Stimulated activated CD8-positive, alpha-beta memory T cell treated with anti-CD3 and anti-CD28 coated beads, Interleukin-4, amount 100 ng/mL, for 1 hour (primary cell): ENCODE measurements at regions not wholly inside any gene's neighbourhood (a gene's known extent, or its start where the extent isn't known, plus 50 kb on each side); places are given as distances from the start of the nearest gene placed in this dataset.

ENCODE experiments used
- DNase-seq, 2 donors: peaks; one replicate each; pipeline ENCODE4 v3.0.0-alpha.2; 2020; ENCODE audit warnings: low read depth in 2 of 2, low spot score in 1 of 2

DNA sequence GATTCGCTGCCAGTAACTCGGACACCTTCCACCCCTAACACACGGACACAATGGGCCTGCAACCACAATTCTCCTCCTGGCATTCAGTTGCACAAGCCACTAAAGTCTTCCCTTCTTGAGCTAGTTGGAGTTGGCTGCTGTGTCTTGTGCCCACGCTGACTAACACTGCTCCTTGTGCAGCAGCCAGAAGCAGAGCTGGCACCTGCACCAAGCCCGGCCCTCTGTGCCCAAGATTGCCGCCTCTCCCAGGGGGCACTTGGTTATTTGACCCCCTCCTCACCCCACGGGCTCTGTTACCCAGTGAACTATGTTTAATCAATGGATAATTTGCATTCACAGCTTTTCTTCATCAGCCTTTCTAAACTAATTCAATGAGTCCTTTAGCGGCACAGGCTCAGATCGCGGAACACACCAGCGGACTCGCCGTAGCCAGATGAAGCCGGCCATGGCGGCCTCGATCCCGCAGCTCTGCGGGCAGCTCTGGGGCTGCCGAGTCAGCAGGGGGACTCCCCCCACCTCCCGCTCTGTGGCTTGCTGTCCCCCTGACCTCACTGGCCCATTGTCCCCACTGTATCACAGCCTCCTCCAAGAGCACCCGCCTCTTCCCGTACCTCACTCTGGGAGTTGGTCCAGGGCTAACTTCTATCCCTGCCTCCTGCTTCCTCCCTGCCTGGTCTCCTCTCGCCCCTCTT lies 94.8 kb upstream of the AFDN start:
- DNase-seq: no peak

DNA sequence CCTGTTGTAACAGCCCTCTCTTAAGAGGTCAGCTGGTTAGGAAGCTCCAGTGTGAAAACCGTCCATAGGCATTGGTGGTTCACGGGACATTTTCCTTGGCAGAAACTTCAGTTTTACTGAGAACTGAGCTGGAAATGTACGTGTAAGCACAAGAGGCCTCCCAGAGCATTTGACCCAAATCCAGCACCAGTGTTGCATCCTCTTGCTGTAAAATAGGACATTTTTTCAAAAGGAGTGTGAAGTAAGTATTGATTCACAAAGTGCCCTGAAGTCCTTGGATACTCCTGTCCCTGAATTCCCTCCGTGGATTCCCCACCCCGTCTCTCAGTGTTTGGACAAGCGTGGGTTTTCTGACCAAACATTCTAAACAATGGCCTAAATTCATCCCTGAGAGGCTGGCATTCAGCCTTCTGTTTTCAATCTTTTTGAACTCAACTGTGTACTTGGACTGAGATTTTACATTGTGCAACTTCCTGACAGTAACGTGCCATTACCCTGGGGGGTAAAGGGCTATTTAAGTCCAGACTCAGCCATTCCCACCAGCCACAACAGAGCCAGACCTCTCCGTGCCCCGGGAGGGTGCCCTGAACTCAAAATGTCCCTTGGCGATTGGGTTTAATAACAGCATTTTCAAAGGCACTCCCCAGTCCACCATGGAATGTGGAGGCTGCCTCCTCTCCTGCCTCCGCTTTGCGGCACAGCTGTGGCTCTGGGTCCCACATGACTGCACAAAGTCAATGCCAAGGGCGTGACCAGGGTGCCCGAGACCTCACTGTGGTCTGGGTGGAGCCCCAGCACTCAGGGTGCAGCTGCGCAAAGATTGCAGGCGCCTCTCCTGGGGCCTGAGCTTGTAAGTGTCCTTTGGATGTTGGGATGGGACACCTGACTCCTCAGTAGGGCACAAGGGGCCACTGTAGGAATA lies 92.7 kb upstream of the AFDN start:
- no peak for DNase-seq

DNA sequence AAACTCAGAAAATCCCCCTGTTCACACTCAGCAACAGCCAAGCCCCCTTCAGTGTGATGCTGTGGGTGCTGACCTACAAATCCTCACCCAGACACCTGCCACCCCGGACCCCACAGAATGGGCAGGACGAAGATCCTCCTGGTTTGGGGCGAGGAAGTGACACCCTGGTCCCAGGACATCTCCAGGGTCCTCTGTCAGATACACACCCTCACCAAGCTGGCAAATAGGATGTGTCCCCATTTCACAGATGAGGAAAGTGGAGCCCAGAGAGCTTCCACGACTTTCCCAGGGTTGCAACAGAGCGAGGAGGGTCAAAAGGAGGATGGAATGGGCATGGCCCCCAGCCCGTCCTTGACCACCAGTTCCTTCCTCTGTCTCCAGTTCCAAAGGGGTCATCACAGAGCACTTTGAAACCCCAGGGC lies 92.0 kb upstream of the AFDN start:
- no peak for DNase-seq

DNA sequence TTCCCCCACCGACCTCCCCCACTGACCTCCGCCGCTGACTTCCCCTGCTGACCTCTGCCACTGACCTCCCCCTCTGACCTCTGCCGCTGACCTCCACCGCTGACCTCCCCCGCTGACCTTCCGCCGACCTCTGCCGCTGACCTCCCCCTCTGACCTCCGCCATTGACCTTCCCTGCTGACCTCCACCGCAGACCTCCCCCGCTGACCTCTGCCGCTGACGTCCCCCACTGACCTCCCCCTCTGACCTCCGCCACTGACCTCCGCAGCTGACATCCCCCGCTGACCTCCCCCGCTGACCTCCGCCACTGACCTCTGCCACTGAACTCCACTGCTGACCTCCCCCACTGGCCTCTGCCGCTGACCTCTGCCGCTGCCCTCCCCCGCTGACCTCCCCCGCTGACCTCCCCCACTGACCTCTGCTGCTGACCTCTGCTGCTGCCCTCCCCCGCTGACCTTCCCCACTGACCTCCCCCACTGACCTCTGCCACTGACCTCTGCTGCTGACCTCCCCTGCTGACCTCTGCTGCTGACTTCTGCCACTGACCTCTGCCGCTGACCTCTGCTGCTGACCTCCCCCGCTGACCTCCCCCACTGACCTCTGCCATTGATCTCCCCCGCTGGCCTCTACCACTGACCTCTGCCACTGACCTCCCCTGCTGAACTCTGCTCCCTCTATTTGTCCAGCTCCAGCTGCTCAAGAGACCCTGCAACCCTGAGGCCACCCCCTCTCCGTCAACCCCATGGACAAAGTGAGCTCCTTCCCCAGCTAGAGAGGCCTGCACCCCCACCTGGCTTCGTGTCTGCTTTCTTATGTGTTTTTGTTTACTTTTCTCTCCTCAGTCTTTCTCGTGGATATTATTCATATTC lies 91.4 kb upstream of the AFDN start:
- DNase-seq: no peak

DNA sequence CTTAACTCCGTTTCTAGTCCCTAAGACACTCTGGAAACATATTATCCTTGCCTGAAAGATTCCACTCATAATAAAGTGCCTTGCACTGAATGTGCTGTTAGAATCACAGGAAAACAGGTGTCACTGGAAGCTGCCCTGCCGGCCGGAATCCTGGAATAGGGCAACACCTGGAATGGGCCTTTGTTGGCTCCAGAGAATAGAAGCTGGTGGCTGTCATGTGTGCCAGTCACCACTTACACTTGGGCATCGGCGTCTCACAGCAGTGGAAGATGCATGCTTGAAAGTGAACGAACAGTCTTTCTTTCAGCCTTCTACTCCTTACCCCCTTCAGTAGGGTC lies 90.8 kb upstream of the AFDN start:
- no peak for DNase-seq

DNA sequence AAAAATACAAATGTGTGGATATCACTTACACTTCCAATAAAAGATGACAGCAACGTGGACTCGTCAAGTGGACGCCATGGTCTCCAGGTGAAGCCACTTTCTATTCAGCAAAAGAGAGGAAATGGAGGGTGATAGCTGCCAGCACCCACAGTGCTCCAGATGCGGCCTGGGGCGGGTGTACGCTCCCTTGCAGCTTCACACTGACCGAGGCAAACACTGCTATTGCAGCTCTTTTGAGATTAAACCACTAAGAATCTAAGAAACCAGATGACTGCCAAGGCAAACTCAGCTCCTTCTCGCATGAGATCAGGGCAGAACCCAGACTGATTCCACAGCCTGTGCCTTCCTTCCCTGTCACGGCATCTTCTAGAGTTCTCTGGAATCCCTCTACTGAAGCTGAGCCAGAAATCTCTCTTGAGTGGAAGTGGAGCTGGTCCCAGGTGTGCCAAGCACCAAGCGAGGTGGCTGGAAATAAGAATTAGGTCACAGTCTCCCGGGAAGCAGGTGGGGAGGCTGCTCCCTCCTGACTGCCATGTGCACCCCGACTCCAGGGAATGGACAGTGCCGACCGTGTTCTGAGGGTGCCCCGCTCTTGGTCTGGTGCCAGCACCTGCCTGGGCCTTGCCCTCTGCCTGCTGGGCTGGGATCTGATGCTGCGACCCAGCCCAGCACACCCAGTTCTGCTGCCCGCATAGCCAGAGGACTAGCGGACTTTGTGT lies 90.1 kb upstream of the AFDN start:
- no peak for DNase-seq

DNA sequence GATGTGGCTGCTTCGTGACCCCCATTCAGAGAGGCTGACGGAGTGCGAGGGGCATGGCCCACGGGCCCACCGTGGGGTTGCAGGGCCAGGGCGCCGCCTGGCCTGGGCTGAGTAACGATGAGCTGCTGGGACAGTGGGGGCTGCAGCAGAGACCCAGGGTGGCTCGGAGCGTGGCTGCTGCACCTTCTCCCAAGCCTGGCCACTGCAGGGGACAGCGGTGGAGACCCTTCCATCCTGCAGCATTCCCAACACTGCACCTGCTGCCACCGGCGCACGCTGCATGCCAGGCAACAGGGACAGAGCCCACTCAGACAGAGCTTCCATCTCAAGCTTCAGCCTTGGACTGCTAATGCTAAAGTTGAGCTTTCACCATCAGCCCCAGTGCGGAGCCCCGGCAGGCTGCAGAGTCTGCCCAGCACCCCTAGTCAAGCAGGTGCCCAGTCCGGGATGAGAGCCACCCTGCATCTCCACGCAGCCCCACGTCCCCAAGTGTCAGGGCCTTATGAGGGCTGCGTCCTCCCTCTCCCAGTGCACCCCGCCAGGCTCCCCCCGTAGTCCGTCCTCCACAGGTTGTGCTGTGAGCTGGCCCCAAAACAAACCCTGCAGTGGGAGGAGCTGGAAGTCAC lies 89.4 kb upstream of the AFDN start:
- DNase-seq: no peak

DNA sequence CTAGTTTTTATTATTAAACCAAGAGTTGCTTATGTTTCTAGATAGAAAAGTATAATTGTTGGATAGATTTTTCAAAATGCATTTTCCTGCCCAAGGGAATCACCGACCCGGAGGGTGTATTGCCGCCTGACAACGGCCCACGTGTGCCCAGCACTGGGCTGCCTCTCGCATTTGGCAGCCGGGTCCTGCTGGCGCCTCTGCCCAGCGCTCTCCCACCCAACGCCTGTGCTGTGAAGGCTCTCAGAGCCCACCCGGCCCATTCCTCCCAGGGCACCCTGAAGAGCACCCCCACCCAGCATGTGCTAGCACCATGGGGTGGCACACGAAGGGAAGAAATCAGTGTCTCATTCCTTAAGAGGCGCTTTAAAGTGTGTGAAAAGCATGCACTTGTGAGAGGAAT lies 88.3 kb upstream of the AFDN start:
- no peak for DNase-seq

DNA sequence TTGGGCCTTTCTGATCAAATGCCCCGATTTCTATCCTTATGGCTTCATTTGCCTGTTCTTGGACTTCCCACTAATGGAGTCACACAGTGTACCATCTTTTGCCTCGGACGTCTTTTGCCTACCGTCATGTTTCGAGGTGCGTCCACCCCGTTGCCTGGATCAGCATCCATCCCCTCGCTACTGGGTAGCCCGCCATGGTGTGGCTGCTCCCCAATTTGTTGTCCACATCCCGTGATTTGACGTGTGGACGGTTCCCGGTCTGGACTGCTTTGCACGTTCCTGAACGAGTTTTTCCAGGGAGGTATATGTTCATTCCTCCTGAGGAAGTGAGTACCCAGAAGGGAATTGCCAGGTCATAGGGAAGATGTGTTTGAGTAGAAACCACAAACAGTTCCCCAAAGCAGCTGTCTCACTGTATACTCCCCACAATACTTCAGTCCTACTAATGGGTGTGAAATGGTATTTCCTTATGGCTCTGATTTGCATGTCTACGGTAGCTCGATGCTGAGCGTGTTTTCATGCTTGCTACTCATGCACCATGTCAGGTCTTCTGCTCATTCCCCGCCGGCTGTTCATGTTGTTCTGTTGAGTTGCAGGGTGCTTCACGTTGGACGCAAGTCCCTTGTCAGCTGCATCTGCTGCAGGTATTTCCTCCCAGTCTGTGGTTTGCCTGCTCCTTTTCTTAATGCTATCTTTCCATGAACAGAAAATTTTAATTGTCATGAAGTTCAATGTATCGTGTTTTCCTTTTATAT lies 86.8 kb upstream of the AFDN start:
- no peak for DNase-seq

DNA sequence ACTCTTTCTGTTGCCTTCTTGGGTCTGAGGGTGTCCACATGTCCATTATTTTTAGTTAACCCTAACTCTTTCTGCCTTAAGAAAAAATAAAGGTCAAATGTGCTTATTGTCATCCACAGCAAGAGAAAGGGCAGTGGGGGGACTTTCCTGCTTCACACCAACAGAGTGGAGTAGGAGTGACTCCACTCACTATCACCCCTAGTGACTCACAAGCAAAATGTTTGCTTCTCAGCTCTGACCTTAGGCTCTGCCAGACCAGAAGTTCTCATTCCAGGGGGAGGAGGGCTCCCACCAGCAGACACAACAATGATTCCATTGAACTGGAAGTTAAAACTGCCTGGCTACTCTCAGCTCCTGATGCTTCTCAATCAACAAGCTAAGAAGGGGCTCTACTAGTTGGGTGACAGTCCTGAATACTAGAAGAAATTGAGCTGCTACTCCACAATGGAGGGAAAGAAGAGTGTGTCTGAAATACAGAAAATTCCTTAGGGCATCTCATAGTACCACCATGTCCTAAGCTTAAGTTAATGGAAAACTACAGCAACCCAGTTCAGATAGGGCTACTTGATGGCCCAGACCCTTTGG lies 83.9 kb upstream of the AFDN start:
- no peak for DNase-seq

DNA sequence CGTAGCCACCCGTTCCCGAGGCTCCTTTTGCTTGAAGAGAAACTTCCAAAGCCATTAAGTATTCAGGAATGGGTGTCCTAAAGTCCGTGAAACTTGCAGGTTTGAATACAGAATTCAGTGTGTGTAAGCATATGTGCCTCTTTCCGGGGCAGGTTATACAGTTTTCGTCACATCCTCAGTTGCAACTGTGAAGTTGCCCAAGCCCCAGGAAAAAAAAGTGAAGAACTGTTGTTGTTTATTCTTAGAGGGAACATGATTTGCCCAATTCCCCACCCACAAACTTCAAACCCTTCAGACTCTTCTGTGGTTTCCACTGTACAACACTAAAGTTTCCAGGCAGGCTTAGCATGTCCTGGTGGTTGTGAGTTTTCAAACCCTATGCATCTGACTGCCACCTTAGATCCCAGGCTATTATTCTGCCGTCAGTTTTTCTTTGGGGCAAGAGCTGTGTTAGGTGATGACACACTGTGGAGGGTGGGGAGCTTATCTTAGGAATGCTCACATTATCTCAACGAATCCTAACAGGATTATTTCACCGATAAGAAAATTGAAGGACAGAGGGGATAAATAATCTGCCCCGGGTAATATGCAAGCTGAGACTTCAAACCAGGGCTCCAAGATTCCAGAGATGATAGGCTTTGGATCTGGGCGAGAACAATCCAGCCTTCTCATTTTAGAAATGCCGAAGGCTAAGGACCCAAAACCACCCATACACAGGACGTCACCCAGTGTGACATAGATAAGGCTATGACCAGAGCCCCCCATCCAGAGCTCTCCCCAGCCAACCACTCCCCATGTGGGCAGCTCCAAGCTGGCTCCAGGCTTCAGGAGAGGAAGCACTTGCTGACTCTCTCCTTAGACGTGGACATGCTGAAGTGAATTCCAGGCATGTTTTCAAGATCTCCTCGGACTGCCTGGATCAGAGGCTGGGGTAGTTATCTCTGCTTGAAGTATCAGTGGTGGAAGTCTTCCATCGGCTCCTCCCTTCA lies 81.7 kb upstream of the AFDN start:
- DNase-seq: no peak

DNA sequence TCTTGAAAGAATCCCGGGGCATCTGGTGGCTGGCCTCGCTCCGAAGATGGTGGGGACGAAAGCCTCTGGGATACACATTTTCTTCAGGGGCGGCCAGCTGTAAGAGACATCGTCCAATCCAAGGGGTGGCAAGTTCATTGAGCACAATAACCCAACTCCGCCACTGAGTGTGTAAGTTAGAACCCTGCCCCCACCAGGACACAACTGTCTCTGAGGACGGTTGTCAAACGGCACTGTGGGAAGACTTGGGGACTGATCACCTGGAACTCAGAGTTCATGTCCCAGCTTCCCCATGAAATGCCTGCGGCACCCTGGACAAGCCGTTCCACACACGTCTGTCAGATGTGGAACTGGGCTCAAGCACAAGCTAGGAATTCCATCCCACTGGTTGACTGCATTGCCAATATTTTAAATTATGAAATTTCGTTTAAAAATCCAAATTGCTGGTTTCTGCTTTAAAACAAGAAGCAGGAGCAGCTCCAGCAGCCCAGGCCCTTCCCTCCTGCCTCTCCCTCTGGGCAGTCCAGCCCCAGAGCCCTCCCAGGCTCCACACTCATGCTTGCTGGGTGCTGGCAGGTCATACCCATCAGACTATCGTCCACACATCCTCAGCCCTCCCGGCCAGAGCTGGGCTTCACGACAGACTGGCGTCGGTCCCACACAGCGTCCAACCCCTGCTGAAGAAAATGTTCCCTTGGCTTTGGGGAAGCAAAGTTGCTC lies 80.9 kb upstream of the AFDN start:
- no peak for DNase-seq

DNA sequence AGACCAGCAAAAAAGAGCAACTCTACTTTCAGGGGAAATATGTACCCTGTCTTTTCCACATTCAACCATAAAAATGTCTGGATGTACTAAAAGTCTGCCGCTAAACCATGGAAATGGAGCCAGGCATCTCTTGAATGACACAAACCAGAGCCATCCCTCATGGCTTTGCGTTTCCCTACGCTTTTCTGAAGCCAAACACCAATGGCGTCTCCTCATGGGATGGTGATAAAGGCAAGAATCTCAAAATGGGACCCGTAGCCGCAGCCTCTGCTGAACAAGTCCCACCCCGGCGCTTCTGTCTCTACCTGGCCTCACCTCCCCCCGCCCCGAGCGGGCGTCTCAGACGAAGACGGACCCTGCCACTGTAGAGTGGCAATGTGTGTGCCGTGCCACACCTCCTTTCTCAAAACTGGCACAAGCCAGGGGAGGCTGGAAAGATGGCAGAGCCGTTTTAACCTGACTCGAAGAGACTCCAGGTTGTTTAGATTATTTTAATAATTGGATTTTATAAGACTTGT lies 80.3 kb upstream of the AFDN start:
- DNase-seq: no peak

DNA sequence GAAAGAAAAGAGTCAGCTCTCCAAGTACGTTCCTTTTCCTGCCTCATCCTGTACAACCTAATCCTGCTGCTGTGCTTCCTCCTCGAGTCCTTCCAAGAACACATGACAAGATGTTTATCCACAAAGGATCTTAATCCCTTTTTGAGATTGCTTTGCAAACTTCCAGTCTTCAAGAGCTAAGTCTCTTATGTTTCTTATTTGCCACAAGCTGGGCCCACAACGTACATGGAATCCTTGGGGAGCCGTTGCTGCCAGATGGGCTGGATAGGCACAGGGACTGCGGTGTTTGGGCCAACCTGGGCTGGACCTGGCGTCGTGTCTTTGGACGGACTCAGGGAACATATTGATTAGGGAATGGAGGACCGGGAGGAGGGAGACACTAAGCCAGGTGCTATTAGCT lies 79.7 kb upstream of the AFDN start:
- no peak for DNase-seq

DNA sequence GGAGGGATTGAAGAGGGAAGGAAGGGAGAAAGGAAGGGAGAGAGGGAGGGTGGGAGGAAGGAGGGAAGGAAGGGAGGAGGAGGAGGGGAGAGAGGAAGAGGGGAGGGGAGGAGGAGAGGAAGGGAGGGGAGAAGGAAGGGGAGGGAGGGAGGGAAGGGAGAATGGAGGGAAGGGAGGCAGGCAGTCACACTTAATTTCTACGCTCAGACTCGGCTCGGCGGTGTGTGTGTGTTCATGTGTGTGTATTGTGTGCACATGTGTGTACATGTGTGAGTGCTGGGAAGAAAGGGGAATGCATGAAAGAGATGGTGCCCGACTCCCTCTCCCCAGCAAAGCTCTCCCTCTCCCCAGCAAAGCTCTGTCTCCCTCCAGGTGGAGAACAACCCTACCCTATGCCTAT lies 79.1 kb upstream of the AFDN start:
- no peak for DNase-seq

DNA sequence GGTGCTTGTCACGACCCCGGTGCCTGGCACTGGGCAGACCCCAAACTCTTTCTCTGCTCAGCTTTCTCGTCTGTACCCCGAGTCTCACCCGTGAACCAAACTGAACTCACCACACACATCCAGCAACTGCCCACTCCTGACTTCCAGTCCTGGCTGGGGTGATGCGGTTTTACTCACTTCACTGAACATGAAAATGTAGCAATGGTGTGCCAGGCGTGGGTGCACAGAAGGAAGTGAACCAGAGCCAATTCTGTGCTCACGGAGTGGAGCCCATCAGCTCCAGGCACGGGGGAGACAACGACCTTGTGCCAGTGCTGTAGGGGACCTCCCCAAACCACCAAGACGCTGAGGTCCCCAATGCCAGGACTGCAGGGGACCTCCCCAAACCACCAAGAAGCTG lies 78.7 kb upstream of the AFDN start:
- no peak for DNase-seq
